H9 (cell line): ENCODE measurements at regions not wholly inside any gene's neighbourhood (a gene's known extent, or its start where the extent isn't known, plus 50 kb on each side); places are given as distances from the start of the nearest gene placed in this dataset.

Experiments
- DNase-seq: peaks from one replicate; pipeline ENCODE4 v3.0.0-alpha.2; 2017
- H2AFZ ChIP-seq: one replicate; pipeline ENCODE4 v1.6.1; 2013; ENCODE audit warnings: mild to moderate bottlenecking, low read length, control low read depth, moderate library complexity
- H2AK5ac ChIP-seq: 2 replicates; pipeline ENCODE4 v1.6.1; 2013; ENCODE audit warnings: low read length, control low read depth, mixed read lengths; ENCODE audit not compliant: insufficient read length
- H2BK120ac ChIP-seq: one replicate; pipeline ENCODE4 v1.6.1; 2013; ENCODE audit warnings: low read depth, mild to moderate bottlenecking, low read length, control low read depth, inconsistent platforms; ENCODE audit not compliant: poor library complexity, severe bottlenecking
- H2BK12ac ChIP-seq: 2 replicates; pipeline ENCODE4 v1.6.1; 2013; ENCODE audit warnings: low read length, control low read depth, mixed read lengths, low read depth; ENCODE audit not compliant: insufficient read length
- H2BK15ac ChIP-seq: 2 replicates; pipeline ENCODE4 v1.6.1; 2013; ENCODE audit warnings: low read depth, low read length, control low read depth
- H2BK20ac ChIP-seq: one replicate; pipeline ENCODE4 v1.6.1; 2013; ENCODE audit warnings: low read depth, mild to moderate bottlenecking, low read length, control low read depth, inconsistent platforms; ENCODE audit not compliant: poor library complexity, severe bottlenecking
- H2BK5ac ChIP-seq: 2 replicates; pipeline ENCODE4 v1.6.1; 2013; ENCODE audit warnings: low read length, control low read depth, mixed read lengths; ENCODE audit not compliant: insufficient read length
- H3K14ac ChIP-seq: 2 replicates; pipeline ENCODE4 v1.6.1; 2013; ENCODE audit warnings: low read length, control low read depth; ENCODE audit not compliant: insufficient read depth
- H3K18ac ChIP-seq: 2 replicates; pipeline ENCODE4 v1.6.1; 2013; ENCODE audit warnings: low read depth, mild to moderate bottlenecking, mixed read lengths, low read length, control low read depth; ENCODE audit not compliant: insufficient read length
- H3K23ac ChIP-seq: 2 replicates; pipeline ENCODE4 v1.6.1; 2013; ENCODE audit warnings: low read length, control low read depth, mixed read lengths, low read depth; ENCODE audit not compliant: insufficient read length
- H3K23me2 ChIP-seq: 2 replicates; pipeline ENCODE4 v1.6.1; 2013; ENCODE audit warnings: low read depth, mild to moderate bottlenecking, mixed read lengths, low read length, control low read depth; ENCODE audit not compliant: insufficient read length, poor library complexity, severe bottlenecking
- H3K27ac ChIP-seq: 2 replicates; pipeline ENCODE4 v1.5.1; 2013; ENCODE audit warnings: low read length, control low read depth, mixed read lengths, low read depth; ENCODE audit not compliant: insufficient read length
- H3K27me3 ChIP-seq: 2 replicates; pipeline ENCODE4 v1.6.1; 2013; ENCODE audit warnings: low read length, control low read depth, inconsistent platforms; ENCODE audit not compliant: insufficient read depth
- H3K4ac ChIP-seq: 2 replicates; pipeline ENCODE4 v1.6.1; 2013; ENCODE audit warnings: low read depth, mild to moderate bottlenecking, control low read depth, inconsistent platforms, low read length, moderate library complexity
- H3K4me1 ChIP-seq: 2 replicates; pipeline ENCODE4 v1.6.1; 2013; ENCODE audit warnings: low read length, control low read depth, inconsistent platforms; ENCODE audit not compliant: insufficient read depth
- H3K4me2 ChIP-seq: 2 replicates; pipeline ENCODE4 v1.6.1; 2013; ENCODE audit warnings: low read length, control low read depth, mixed read lengths; ENCODE audit not compliant: insufficient read length, insufficient read depth
- H3K56ac ChIP-seq: 2 replicates; pipeline ENCODE4 v1.6.1; 2013; ENCODE audit warnings: low read depth, mild to moderate bottlenecking, mixed read lengths, low read length, control low read depth; ENCODE audit not compliant: insufficient read length
- H3K79me1 ChIP-seq: 2 replicates; pipeline ENCODE4 v1.6.1; 2013; ENCODE audit warnings: low read depth, mild to moderate bottlenecking, moderate library complexity, low read length, control low read depth, inconsistent platforms; ENCODE audit not compliant: insufficient read depth, poor library complexity, severe bottlenecking
- H3K79me2 ChIP-seq: 2 replicates; pipeline ENCODE4 v1.6.1; 2013; ENCODE audit warnings: low read length, control low read depth, inconsistent platforms; ENCODE audit not compliant: insufficient read depth
- H3K9ac ChIP-seq: 2 replicates; pipeline ENCODE4 v1.6.1; 2013; ENCODE audit warnings: low read length, control low read depth, mixed read lengths; ENCODE audit not compliant: insufficient read length; ENCODE audit errors: extremely low read depth
- H3K9me3 ChIP-seq: one replicate; pipeline ENCODE4 v1.6.1; 2013; ENCODE audit warnings: low read depth, low read length, inconsistent platforms; ENCODE audit not compliant: control insufficient read depth
- H3T11ph ChIP-seq: one replicate; pipeline ENCODE4 v1.6.1; 2013; ENCODE audit warnings: mild to moderate bottlenecking, low read length, control low read depth, inconsistent platforms
- H4K20me1 ChIP-seq: one replicate; pipeline ENCODE4 v1.6.1; 2013; ENCODE audit not compliant: control insufficient read depth, insufficient read length, insufficient read depth
- H4K5ac ChIP-seq: 2 replicates; pipeline ENCODE4 v1.6.1; 2013; ENCODE audit warnings: low read depth, mild to moderate bottlenecking, mixed read lengths, low read length, control low read depth; ENCODE audit not compliant: insufficient read length
- H4K8ac ChIP-seq: replicated peaks from 2 replicates; pipeline ENCODE4 v1.6.1; 2013; ENCODE audit warnings: low read length, control low read depth, mixed read lengths, low read depth; ENCODE audit not compliant: insufficient read length
- H4K91ac ChIP-seq: 2 replicates; pipeline ENCODE4 v1.6.1; 2013; ENCODE audit warnings: low read depth, mild to moderate bottlenecking, moderate library complexity, mixed read lengths, low read length, control low read depth; ENCODE audit not compliant: insufficient read length
- H3K27ac Mint-ChIP-seq, 3 experiments: 2 replicates in 2 of 3; 3 replicates in 1 of 3; pipeline ENCODE4 v1.8.0; 2020 to 2021; ENCODE audit warnings: mixed read lengths in 3 of 3, mild to moderate bottlenecking in 1 of 3, moderate library complexity in 1 of 3
- H3K27me3 Mint-ChIP-seq: 2 replicates; pipeline ENCODE4 v1.8.0; 2021; ENCODE audit warnings: low read depth, mild to moderate bottlenecking, moderate library complexity, mixed read lengths
- H3K36me3 Mint-ChIP-seq, 3 experiments: 2 replicates in 2 of 3; 3 replicates in 1 of 3; pipeline ENCODE4 v1.8.0; 2020 to 2021; ENCODE audit warnings: low read depth in 3 of 3, mixed read lengths in 3 of 3; ENCODE audit not compliant: insufficient read depth in 1 of 3
- H3K4me1 Mint-ChIP-seq, 2 experiments: 2 replicates each; pipeline ENCODE4 v1.8.0; 2020; ENCODE audit warnings: mixed read lengths in 2 of 2
- H3K4me3 Mint-ChIP-seq, 2 experiments: 2 replicates in 1 of 2; 3 replicates in 1 of 2; pipeline ENCODE4 v1.8.0; 2020 to 2021; ENCODE audit warnings: mild to moderate bottlenecking in 2 of 2, mixed read lengths in 2 of 2, moderate library complexity in 1 of 2
- H3K9me3 Mint-ChIP-seq, 2 experiments: 2 replicates in 1 of 2; 3 replicates in 1 of 2; pipeline ENCODE4 v1.8.0; 2020; ENCODE audit warnings: mild to moderate bottlenecking in 2 of 2, mixed read lengths in 2 of 2, moderate library complexity in 1 of 2
- CTCF ChIP-seq: fragments of 200-600 bp; sonication (generic); conservative IDR thresholded peaks from 3 replicates; pipeline ENCODE4 v1.8.0; 2021; ENCODE audit warnings: antibody characterized with exemption, mild to moderate bottlenecking
- WGBS: extraction: QIAGEN DNeasy Blood & Tissue Kit; methylation state at CpG from one replicate; pipeline ENCODE4 v1.1.7; 2013; ENCODE audit warnings: missing lambda C conversion rate, low lambda C conversion rate, mixed read lengths; ENCODE audit not compliant: insufficient read length; ENCODE audit errors: extremely low coverage; 5-methylcytosine and 5-hydroxymethylcytosine counted together

GRCh38 chr4:136784326-136784725, 748.0 kb downstream of the PCDH18 start:
- H3K9me3 Mint-ChIP-seq = peaks cover 17 to 20% of the 10 kb centered on the region in 2 experiments; a peak in 4 of 5 replicates
- Histone ChIP-seq H2AK5ac (no peak overlapping the region), H3K23ac (no peak overlapping the region), H3K27ac (no peak overlapping the region), H2BK12ac (no peak overlapping the region), H3K9me3 (no peaks in the 10 kb centered on the region), H4K8ac (no peak overlapping the region), H3K27me3 (no peaks in the 10 kb centered on the region), H3K56ac (no peak overlapping the region), H3T11ph (no peak overlapping the region), H3K4me2 (no peak overlapping the region), H2BK5ac (no peak overlapping the region), H2AFZ (no peak overlapping the region), H4K91ac (no peak overlapping the region), H2BK15ac (no peak overlapping the region), H3K14ac (no peak overlapping the region), H3K79me1 (no peaks in the 10 kb centered on the region), H3K9ac (no peak overlapping the region), H3K18ac (no peak overlapping the region), H3K79me2 (no peaks in the 10 kb centered on the region), H3K23me2 (no peaks in the 10 kb centered on the region), H3K4me1 (peaks cover 3% of the 10 kb centered on the region; the same call in 1 of the 2 replicates), H4K5ac (no peak overlapping the region), H3K4ac (no peak overlapping the region), H4K20me1 (no peaks in the 10 kb centered on the region), H2BK120ac (no peak overlapping the region), H2BK20ac (no peak overlapping the region)
- WGBS = no CpG with 5 or more reads among the region's 1 CpG
- no peak for TF ChIP-seq CTCF
- H3K27me3 Mint-ChIP-seq = no peaks in the 10 kb centered on the region
- no peak overlapping the region for H3K27ac Mint-ChIP-seq
- peaks cover 9 to 26% (median 13%) of the 10 kb centered on the region in 3 experiments for H3K36me3 Mint-ChIP-seq
- peaks cover 11% of the 10 kb centered on the region in 2 experiments for H3K4me1 Mint-ChIP-seq
- H3K4me3 Mint-ChIP-seq = no peak overlapping the region
- no peak for DNase-seq
